ENCODE measurements at regions not wholly inside any gene's neighbourhood (a gene's known extent, or its start where the extent isn't known, plus 50 kb on each side); places are given as distances from the start of the nearest gene placed in this dataset.

DNA sequence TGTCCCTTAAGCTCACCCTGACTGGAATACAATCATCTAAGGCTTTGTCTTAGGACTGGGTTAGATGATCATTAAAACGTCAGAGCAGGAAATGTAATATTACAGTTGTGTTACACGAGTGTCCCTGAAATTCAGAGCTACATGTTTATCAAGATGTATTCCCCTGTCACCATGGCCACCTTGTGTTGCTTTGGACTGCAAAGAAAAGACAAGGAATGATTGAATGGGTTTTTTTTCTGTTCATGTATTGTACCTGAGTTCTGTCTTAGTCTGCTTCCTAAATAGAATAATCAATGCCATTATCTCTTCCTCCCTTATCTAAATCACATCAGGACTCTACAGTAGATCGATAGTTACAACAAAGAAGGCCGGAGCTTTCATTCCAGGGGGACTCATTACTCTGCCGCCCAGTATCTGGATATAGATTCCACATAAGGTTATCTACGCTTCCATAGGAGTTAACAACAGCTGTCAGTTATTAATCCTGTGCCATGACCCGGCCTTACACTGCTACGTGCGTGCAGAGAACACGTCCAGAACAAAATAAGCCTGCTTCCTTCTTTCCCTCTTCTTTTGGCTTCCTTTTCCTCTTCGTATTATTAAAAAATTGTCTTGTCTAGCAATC, 274.1 kb upstream of the SASH1 start:
- DNase-seq = no peak

DNA sequence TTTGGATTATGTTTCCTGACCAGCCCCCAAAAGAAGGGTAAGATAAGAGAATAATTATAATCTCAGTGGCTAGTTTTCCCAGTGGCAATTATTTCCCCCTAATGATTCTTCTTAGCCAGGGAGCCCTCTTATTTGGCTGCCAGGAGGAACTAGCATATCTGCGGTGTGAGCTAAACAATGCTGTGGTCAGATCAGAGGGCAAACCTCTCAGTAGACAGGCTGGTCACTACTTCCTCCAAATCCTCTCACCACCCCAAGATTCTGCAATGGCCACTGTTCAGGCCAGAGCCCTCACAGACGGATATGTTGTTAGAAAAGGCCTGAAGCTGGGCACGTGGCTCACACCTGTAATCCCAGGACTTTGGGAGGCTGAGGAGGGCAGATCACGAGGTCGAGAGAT, 273.4 kb upstream of the SASH1 start:
- DNase-seq = no peak

DNA sequence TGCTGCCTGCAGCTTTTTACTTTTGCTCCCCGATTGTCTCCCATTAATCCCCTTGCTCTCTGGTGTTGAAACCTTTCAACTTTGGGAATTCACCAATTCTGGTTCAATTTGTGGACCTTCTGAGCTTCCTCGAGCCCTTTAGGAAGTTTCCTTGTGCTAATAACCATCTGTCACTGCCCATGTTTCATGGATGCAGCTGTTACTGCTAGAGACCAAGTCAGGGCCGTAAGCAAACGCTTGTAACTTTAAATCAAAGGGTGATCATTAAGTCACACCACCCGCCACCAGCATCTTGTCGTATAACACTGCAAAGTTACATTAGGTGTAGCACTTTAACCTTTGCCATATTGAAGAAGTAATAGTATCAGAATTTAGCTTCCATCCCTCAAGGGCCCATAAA, 268.3 kb upstream of the SASH1 start:
- no peak for DNase-seq

DNA sequence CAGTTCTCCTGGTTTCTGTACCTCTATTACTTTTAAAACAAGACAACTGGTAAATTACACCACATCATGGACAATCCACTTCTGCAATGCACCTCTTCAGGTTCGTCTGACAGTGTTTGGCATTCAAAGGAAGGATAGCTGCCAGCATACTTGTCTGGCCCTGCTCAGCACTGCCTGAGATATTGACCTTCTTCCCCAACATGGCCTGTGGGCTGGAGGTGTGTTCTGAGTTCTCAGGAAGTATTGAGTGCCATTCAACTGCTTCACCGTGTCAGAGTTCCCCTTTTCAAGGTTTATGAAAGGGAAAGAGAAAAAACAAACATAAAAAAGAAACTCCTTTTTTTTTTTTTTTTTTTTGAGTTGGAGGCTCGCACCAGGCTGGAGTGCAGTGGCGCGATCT, 267.9 kb upstream of the SASH1 start:
- no peak for DNase-seq

DNA sequence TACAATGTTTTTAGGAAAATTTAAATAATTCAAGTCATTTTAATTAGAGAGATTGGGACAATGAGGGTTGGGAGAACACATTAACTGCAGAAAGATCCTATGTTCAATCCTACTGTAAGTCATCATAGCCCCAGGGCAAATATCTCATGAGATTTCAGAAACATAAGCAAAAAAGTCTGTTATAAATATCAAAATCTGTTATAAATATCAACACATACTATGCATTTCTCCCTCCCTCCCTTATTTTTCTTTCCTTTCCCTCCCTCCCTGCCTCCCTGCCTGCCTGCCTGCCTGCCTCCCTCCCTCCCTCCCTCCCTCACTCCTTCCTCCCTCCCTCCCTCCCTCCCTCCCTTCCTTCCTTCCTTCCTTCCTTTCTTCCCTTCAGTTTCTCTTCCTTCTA, 267.3 kb upstream of the SASH1 start:
- no peak for DNase-seq

DNA sequence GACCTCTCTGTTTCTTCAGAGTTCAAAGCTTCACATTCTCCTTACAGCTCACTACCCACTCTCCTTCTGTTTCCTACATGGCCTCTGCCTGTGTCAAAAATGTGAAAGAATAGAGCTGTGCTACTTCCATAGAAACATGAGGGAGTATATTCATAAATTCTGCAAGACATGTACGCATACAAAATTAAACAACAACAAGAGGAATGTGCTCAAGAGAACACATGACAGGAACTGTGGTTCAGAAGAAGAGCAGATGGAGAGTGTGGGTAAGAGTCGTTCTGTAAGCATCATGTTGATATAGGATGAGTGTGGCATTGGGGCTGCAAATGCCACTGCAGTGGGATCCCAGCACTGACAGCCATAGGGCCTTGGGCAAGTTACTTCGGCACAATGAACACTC, 266.6 kb upstream of the SASH1 start:
- DNase-seq = no peak

DNA sequence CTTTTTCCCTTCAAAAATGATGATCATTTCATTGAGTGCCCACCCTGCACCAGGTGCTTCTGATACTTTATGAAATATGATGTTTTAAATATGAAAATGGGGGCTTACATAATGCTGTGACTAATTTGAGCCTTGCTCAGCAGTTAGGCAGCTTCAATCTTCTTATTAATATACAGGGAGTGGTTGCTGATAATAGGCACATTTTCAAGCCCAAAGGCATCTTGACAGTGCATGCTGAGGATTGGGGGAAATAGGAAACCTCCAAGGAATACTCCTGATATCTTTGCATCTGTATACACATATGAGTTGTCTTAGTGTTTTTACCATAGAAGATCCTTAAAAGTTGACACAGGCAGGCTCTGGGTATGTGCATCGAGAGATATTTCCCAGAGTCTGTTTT, 262.3 kb upstream of the SASH1 start:
- no peak for DNase-seq

DNA sequence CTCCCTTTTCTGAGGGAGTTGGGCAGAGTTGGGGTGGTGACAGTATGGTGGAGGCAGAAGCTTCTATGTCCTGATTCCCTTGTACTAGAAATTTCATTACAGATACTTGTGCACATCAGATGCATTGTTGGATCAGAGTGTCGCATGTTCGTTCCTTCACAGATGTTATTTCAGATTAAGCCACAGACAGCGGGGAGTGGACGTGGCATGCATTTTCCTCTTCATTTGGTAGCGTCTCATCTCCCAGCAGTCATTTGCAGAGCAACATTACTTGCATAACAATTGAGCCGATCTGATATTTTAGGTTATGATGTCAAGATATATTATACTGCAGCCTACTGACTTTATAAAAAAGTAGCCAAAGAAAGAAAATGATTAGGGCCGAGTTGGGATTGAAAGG, 261.6 kb upstream of the SASH1 start:
- no peak for DNase-seq

DNA sequence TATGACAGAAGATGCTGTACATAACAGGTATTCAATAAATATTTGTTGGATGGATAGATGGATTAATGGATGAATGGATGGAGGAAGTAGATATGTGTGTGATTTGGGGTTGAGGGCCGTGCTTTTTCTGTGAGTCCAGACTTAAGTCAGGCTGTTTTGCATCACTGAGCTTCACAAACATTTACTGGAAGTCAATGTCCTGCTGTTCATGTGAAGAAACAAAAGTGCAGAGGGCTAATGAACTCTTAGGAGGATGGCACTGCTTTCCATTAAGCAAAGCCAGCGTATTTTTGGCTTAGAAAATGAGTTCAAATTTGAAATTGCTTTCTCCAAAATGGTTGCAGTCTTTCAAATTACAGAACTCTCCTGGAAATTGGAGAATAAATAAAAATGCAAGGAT, 260.6 kb upstream of the SASH1 start:
- no peak for DNase-seq

DNA sequence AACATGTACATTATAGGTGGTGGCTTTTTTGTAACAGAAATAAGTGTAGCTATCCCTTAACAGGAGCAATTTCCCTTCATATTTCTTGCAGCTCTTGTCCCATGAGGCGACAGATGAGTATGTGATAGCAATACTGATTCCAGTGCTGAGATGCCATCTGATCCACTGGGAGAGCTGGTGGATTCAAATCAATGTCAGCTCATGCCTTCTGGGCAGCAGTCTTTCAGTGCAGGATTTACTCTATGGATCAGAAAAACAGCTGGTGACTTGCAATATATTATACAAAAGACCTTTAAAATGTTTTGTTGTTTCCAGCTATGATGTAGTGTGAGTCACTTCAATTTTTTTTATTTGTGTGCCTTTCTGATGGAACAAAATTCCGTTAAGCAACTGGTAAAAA, 259.9 kb upstream of the SASH1 start:
- DNase-seq = no peak

DNA sequence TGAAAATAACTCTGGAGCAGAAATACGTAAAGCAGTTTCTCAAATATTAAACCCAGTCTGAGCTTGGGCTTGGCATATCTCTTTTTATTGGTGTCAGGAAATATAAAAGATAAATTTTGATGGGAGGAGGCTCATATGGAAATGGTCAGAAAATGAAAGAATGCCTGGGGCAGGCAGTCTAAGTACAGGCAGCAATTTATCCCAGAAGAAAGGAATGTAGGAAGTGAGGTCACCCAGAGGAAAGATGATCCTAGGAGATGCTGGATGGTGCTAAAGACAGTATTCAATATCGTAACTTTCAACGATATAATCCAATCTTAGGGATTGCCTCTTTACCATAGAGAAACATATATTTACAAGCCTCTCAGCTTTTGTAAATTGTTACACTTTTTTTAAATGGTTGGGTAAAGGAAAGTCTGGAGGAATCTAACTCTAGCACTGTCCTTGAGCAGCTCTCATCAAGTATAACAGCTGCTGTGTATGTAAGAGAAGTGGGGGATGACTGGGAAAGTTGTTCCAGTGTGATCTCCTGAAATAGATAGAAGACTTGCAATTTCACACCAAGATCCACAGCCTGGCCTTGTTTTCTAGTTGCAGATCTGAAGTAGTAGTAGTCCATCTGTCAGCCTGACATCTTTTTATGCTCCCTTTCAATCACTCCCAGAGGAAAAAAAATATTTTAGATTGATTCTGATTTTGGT, 256.9 kb upstream of the SASH1 start:
- DNase-seq = no peak

DNA sequence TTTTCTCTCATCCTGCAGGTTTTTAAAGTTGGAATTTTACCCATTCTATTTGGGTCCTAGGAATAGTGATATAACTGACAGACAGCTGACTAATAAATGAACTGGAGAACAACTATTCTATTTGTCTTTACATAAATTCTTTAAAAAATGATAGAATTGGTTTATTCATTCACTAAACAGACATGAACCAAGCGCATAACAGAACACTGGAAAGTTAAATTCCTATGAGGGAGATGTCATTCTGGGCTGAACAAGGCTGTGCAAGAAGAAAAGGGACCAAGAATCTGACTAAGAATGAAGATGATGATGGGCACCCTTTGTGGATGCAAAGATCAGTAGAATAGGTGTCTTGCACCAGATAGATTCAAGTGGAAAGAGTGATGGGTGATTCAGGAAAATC, 256.3 kb upstream of the SASH1 start:
- DNase-seq = no peak

DNA sequence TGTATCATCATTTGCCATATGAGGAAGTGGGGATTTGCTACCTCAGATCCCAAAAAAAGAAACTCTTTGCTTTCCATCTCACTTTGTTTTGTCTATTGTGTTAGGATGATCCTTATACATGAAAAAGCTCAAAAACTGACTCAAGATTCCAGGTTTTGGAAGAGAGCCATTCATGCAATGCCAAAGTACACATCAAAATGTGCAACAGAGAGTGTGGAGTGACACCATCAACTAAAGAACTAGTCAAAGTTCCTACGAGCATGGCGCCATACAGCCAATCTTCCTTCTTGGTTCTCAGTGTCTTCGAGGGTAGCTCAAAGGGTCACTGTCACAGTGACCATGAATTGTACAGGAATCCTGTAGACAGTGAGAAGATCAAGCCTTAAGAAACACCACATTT, 255.8 kb upstream of the SASH1 start:
- no peak for DNase-seq

DNA sequence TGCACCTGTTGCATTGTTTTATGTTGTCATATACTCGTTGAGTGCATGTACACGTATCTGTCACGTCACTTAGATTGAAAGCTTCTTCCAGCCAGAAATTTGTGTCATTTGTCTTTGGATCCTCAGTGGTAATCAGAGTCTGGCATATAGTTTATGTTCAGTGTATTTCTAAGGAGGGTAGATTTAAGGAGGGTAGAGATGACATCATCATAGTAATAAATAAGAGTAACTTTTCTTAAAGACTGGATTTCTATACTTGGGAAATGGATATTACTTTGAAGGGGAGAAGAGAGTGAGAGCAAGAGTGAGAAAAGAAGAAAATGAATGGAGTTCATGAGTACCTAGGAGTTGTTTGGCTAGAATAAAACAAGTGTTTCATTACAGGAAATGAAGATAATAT, 255.0 kb upstream of the SASH1 start:
- DNase-seq = no peak

DNA sequence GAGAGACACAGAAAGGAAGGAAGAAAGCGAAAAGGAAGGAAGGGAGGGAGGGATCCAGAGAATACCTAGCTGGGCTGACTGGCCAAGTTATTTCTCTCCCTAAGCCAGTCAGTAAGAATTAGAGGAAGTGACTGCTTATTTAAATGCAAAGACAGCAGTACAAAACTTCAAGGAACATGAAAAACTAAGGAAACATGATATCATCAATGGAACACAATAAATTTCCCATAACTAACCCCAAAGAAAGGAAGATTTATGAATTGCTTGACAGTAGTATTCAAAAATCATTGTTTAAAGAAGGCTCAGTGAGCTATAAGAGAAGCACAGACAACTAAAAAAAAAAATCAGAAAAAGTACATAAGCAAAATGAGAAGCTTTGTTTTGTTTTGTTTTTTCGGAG, 252.3 kb upstream of the SASH1 start:
- DNase-seq = no peak

DNA sequence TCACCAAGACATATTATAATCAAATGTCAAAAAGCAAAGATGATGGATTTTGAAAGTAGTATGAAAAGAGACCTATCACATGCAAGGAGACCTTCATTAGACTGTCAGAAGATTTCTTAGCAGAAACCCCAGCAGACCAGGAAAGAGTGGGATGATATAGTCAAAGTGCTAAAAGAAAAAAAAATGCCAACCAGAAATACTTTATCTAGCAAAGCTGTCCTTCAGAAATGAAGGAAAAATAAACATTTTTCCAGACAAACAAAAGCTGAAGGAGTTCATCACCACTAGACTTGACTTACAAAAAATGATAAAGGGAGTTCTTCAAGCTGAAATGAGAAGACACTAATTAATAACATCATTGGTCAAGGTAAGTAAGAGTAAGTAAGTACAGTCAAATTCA, 251.2 kb upstream of the SASH1 start:
- DNase-seq = no peak

DNA sequence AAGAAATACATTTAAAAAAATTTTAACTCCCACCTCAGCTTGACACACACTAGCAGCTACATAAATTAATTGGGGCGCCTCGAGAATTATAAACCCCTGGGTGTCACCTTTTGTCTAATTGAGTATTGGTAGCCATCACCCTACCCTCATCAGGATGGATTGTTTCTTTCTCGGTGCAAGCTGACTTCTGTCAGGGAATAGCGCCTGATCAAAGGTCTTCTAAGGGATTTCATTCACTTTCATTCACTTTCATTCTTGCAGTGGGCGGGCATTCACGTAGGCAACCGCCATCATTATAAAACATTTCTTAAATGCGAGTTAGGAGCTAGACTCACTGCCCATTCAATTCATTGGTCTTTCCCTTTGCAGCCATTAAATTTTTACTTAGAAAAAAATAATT, 239.2 kb upstream of the SASH1 start:
- DNase-seq = no peak

DNA sequence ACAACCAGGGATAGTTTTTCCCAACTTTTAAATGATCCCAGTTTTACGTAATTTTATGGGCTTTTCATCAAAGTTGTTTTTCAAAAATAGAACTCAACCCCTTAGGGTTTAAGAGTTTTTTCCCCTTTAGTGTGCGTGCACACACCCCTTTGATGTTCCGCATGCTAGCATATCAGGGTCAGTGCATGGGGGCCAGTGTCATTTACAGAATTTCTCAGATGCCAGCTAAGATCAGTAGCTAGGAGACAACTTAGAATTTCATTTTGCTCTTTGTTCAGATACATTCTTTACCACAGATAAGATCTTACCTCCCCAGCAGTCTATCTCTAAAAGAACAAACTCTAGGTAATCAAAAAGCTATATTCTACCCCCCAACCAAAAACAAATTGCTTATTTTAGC, 238.5 kb upstream of the SASH1 start:
- DNase-seq = no peak

DNA sequence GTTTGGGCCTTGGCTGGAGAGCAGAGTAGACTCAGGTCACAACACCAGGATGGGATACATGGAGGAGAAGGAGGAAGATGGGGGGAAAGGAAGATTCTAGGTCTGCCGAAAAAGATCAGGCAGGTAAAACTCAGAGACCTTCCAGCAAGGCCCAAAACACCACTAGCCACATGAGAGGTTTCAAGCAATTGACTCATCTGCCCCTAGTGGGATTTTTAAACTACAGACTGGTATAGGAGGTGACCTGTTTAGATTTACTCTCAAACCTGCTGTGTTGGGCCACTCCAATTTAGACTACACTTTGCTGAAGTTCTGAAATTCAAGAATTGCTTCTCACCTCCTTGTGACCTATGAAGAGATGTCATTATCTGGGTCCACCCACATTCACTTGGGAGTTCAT, 236.9 kb upstream of the SASH1 start:
- no peak for DNase-seq

DNA sequence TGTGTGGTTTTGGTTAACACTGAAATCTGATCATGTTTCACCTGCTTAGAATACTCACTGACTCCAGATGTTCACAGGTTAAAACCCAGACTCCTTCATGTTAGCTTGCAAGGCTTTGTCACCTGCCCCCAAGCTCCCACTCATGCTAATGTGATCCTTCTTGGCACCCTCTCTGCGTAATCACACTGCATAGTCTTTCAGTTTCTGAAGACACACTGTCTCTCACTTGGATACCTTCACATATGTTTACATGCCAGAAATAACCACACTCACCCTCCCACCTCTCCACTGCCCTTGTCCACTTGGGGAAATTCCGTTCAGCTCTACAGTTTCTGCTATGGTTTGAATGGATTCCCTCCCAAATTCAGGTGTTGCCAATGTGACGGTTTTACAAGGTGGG, 234.7 kb upstream of the SASH1 start:
- no peak for DNase-seq

DNA sequence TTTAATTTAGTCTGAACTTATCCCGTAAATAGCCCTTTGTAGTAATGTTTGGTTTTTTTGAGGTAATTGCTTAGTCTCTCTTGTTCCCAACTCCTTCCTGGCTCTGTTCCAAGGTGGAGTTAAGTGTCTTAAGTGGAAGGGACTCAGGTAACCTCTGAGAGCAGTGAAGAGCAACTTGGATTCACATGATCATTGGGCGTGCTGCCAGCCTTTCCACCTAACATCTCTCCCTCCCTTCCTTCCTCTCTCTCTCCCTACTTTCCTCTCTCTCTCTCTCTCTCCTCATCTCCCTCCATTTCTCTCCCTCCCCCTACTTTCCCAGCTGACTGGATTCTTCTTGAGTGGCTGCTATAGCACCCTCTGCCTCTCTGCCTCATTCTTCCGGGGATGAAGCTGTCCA, 232.9 kb upstream of the SASH1 start:
- DNase-seq = no peak

DNA sequence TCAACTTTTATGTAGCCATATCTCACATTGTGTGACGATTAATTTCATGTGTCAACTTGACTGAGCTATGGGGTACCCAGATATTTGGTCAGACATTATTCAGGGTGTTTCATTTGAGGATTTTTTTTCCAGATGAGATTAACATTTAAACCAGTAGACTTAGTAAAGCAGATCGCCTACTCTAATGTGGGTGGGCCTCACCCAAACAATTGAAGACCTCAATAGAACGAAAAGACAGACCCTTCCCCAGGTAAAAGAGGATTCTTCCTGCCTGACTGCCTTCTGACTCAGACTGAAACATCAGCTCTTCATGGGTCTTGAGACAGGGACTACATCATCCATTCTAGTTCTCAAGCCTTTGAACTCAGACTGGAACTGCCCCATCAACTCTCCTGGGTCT, 231.7 kb upstream of the SASH1 start:
- no peak for DNase-seq

DNA sequence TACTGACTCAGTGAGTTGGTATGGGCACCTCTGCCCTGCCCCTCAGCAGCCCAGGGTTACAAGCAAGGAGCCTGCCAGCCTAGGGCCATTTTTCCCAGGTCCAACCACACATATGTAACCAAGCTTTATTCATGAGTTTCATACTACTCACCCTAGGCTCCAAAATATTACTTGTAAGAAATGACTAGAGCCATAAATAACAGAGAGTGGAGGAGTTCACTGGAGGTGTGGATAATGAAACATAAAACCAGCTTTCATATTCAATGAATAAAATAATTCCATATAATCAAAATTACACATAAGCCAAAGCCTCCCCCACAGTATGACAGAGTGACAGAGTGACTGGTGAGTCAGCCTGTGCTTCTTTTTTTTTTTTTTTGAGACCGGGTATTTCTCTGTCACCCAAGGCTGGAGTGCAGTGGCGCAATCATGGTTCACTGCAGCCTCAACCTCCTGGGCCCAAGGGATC, 229.8 kb upstream of the SASH1 start:
- DNase-seq = no peak

DNA sequence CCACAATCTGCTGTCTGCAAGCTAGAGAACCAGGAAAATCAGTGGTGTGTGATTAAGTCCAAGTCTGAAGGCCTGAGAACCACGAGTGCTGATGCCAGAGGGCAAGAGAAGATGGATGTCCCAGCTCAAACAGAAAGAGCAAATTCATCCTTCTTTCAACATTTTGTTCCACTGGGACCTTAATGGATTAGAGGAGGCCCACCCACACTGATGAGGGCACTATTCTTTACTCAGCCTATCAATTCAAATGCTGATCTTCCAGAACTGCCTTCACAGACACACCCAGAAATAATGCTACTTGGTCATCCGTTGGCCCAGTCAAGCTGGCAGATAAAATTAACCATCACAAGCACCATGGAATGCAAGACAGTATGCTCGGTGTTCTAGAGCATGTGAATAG, 226.6 kb upstream of the SASH1 start:
- no peak for DNase-seq

DNA sequence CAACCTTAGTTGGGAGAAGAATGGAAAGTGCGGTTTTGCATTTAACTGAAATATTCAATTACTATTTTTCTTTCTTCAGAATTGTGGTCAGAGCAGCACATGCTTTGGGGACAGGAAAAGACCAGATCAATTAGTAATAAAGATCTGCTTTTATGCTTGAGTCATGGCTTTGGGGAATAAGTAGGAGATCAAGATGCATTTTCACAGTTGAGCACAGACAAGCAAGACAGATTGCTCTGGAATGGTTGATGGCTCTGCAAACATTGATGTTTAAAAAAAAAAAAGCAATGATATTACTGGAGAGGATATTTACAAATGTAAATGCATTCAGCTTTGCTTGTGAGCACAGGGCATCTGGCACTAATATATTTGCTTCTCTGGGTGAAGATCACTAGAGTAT, 224.4 kb upstream of the SASH1 start:
- no peak for DNase-seq
